AG04449 (cell line): ENCODE measurements at regions not wholly inside any gene's neighbourhood (a gene's known extent, or its start where the extent isn't known, plus 50 kb on each side); places are given as distances from the start of the nearest gene placed in this dataset.

Experiments
- CTCF ChIA-PET: fragments of 350-600 bp; formaldehyde crosslinking; extraction: SDS; loops from one replicate; lab custom pipeline; 2021; ENCODE audit warnings: antibody characterized with exemption; lab: Yijun Ruan, JAX
- POLR2A ChIA-PET: fragments of 400-600, 350-600 bp; formaldehyde crosslinking; extraction: SDS; loops from one replicate; lab custom pipeline; 2020; ENCODE audit warnings: antibody characterized with exemption, inconsistent platforms; lab: Yijun Ruan, JAX
- DNase-seq: peaks from one replicate; pipeline ENCODE4 v3.0.0-alpha.2; 2010; ENCODE audit warnings: low read depth, low spot score
- H3K4me3 ChIP-seq: 2 replicates; pipeline ENCODE4 v1.5.1; 2011; ENCODE audit warnings: low read depth, mild to moderate bottlenecking, control low read depth, low read length
- CTCF ChIP-seq: IDR thresholded peaks from one replicate; pipeline ENCODE4 v1.5.1; 2011; ENCODE audit warnings: mild to moderate bottlenecking, moderate library complexity, low read length, control low read depth, inconsistent platforms; ENCODE audit not compliant: insufficient read depth; ENCODE audit errors: missing control alignments

GRCh38 chr5:72659726-72660125 is 152.5 kb upstream of the ZNF366 start:
- CTCF ChIA-PET: interaction anchor here (1.0 kb wide), 1 partner anchor 9 kb away, joined by 3 read pairs; no protein-coding TSS in a partner anchor
- DNase-seq: no peak
- POLR2A ChIA-PET: no interaction called here
- no peak overlapping the region for H3K4me3 ChIP-seq
- no peak for TF ChIP-seq CTCF

DNA sequence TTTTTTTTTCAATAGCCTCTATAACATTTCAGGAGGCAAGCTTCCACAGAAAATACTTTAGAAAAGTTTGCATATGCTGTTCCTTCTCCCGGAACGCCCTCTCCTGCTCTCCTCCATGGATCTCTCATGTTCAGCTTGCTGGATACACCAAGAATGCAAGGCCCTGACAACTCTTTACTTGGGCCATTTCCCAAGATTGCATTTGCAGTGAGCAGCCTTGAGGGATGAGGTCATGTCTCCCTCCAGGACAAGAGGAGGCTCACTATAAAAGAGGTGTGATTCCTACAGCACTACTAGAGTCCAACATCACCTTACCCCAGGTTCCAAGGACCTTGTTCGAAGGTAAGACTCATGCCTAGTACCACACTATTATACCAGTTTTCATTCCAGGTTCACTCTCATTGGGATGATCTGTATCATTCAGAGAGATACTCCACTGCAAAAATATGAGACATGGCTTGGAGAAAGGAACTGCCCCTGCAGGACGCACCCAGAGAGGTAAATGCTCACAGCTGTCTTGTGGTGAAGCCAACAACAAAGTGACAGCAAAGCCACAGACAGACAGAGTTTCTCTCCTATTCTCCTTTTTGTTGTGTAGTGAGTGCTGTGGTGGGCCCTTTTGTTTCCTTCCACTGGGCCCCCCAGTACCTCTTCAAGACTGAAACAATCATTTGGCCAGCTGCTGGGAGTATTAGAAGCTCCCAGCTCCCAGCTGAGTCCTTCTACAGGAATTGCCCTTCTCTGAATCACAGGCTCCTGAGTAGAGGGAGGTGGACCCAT is 151.7 kb upstream of the ZNF366 start:
- ChIA-PET POLR2A (no interaction called here), CTCF (no interaction called here)
- no peak overlapping the region for H3K4me3 ChIP-seq
- TF ChIP-seq CTCF: no peak
- DNase-seq: peak; percentile 28

- no peak for TF ChIP-seq CTCF
- no peak overlapping the region for H3K4me3 ChIP-seq
- ChIA-PET CTCF (no interaction called here), POLR2A (no interaction called here)
- DNase-seq: no peak
Measured at GRCh38 chr5:72658161-72658560, 151.0 kb upstream of the ZNF366 start.

DNA sequence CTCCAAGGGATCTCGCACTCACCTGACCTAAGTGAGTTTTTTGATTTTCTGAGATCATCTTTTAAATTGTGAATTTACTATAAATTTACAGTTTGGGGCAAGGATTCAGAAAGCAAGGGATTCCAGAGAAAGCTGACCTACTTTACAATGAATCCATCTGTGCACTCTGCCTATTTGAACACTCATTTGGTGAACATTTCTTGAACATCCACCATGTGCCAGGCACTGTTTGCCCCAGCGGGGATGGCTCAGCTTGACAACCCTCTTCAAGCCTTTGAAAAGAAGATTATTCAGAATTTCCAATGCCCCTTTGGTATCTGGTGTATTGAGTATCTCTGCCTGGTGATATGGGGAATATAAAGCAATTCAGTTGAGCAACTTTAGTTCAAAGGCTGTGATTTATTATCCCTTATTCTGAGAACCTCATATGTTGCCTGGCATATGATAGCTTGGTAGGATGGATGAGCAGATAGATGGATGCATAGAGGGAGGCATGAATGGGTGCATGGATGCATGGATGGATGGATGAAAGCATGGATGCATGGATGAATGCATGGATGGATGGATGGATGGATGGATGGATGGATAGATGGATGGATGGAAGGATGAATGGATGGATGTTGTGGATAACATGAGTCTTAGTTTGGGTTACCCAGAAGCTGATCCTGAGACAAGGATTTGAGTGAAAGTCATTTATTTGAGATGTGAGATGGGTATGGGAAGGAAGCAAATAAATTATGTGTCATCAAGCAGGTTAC is 149.7 kb upstream of the ZNF366 start:
- TF ChIP-seq CTCF: no peak
- H3K4me3 ChIP-seq: no peak overlapping the region
- CTCF ChIA-PET: no interaction called here
- DNase-seq: no peak
- POLR2A ChIA-PET: no interaction called here

GRCh38 chr5:72656331-72656730 is 149.1 kb upstream of the ZNF366 start:
- no peak overlapping the region for H3K4me3 ChIP-seq
- DNase-seq: no peak
- CTCF ChIA-PET: no interaction called here
- POLR2A ChIA-PET: no interaction called here
- TF ChIP-seq CTCF: no peak

GRCh38 chr5:72654231-72654630 is 147.0 kb upstream of the ZNF366 start:
- ChIA-PET POLR2A (no interaction called here), CTCF (no interaction called here)
- no peak for DNase-seq
- TF ChIP-seq CTCF: no peak
- no peak overlapping the region for H3K4me3 ChIP-seq
